Karpas-422 (cell line): ENCODE measurements at regions not wholly inside any gene's neighbourhood (a gene's known extent, or its start where the extent isn't known, plus 50 kb on each side); places are given as distances from the start of the nearest gene placed in this dataset.

Source experiments
- DNase-seq: peaks from one replicate; pipeline ENCODE4 v3.0.0-alpha.2; 2015
- H2AFZ ChIP-seq: fragments of 200-600 bp; sonication (generic); 2 replicates; pipeline ENCODE4 v1.6.1; 2014; ENCODE audit warnings: antibody characterized with exemption, low read length, mixed read lengths
- H3K27ac ChIP-seq: fragments of 200-600 bp; sonication (generic); 2 replicates; pipeline ENCODE4 v1.5.1; 2014; ENCODE audit warnings: mild to moderate bottlenecking, low read length, moderate library complexity
- H3K27me3 ChIP-seq: fragments of 200-600 bp; sonication (generic); 2 replicates; pipeline ENCODE4 v1.6.1; 2014; ENCODE audit warnings: low read length, mixed read lengths
- H3K36me3 ChIP-seq: fragments of 200-600 bp; sonication (generic); 2 replicates; pipeline ENCODE4 v1.6.1; 2014; ENCODE audit warnings: low read length, mixed read lengths; ENCODE audit not compliant: insufficient read depth
- H3K4me1 ChIP-seq: fragments of 200-600 bp; sonication (generic); 2 replicates; pipeline ENCODE4 v1.6.1; 2014; ENCODE audit warnings: mild to moderate bottlenecking, low read length, mixed read lengths
- H3K4me2 ChIP-seq: fragments of 200-600 bp; sonication (generic); 2 replicates; pipeline ENCODE4 v1.6.1; 2014; ENCODE audit warnings: low read length, low read depth, mild to moderate bottlenecking; ENCODE audit not compliant: poor library complexity, severe bottlenecking
- H3K4me3 ChIP-seq: fragments of 200-600 bp; sonication (generic); 2 replicates; pipeline ENCODE4 v1.5.1; 2014; ENCODE audit warnings: mild to moderate bottlenecking, antibody characterized with exemption, low read length, mixed read lengths
- H3K79me2 ChIP-seq: fragments of 200-600 bp; sonication (generic); 2 replicates; pipeline ENCODE4 v1.6.1; 2014; ENCODE audit warnings: mild to moderate bottlenecking, low read length, mixed read lengths
- H3K9ac ChIP-seq: fragments of 200-600 bp; sonication (generic); 2 replicates; pipeline ENCODE4 v1.6.0; 2014; ENCODE audit warnings: low read length
- H3K9me2 ChIP-seq: fragments of 200-600 bp; sonication (generic), shearing (Covaris generic); replicated peaks from 2 replicates; pipeline ENCODE4 v1.6.0; 2014; ENCODE audit warnings: mild to moderate bottlenecking, low read length, moderate library complexity; ENCODE audit not compliant: insufficient read depth
- H3K9me3 ChIP-seq: fragments of 300-700, 200-600 bp; sonication (generic); 2 replicates; pipeline ENCODE4 v1.6.1; 2014; ENCODE audit warnings: low read length, mixed read lengths
- H4K20me1 ChIP-seq: fragments of 200-600 bp; sonication (generic); 2 replicates; pipeline ENCODE4 v1.6.1; 2014; ENCODE audit warnings: mild to moderate bottlenecking, antibody characterized with exemption, low read length, low read depth; ENCODE audit not compliant: insufficient read depth

- Histone ChIP-seq H3K4me1 (no peaks in the 10 kb centered on the region), H3K9me2 (no peaks in the 10 kb centered on the region), H3K9ac (no peak overlapping the region), H3K9me3 (no peaks in the 10 kb centered on the region), H3K27me3 (no peaks in the 10 kb centered on the region), H4K20me1 (no peaks in the 10 kb centered on the region), H3K27ac (no peak overlapping the region), H3K79me2 (no peaks in the 10 kb centered on the region), H3K36me3 (no peaks in the 10 kb centered on the region), H3K4me2 (no peak overlapping the region), H2AFZ (no peak overlapping the region), H3K4me3 (no peak overlapping the region)
- no peak for DNase-seq
Measured at GRCh38 chr12:91804533-91804932, 341.1 kb downstream of the BTG1 start.

GRCh38 chr12:91801048-91801447 is 344.6 kb downstream of the BTG1 start:
- no peaks in the 10 kb centered on the region for H3K27me3 ChIP-seq
- no peak overlapping the region for H3K4me2 ChIP-seq
- H3K27ac ChIP-seq: no peak overlapping the region
- no peaks in the 10 kb centered on the region for H3K4me1 ChIP-seq
- H2AFZ ChIP-seq: no peak overlapping the region
- H3K9me3 ChIP-seq: no peaks in the 10 kb centered on the region
- no peaks in the 10 kb centered on the region for H3K9me2 ChIP-seq
- no peak for DNase-seq
- no peak overlapping the region for H3K4me3 ChIP-seq
- H3K79me2 ChIP-seq: no peaks in the 10 kb centered on the region
- H3K9ac ChIP-seq: no peak overlapping the region
- no peaks in the 10 kb centered on the region for H3K36me3 ChIP-seq
- H4K20me1 ChIP-seq: no peaks in the 10 kb centered on the region

DNA sequence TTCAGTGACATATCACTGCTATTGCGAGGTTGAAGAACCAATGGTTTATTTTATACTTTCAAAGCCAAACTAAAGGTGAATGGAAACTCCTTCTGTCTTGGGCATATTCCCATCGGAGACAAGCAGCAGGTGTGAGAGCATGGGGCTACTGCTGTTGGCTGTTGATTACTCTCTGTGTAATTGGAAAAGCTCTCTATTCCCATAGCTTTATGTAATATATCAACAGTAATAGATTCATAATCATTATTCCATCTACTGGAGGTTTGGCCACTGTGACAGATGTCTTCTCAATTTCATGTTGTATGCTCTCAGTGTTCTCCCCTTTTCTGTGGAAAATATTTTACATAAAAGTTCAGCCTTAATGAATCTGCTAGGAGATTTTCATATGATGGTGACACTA is 352.0 kb downstream of the BTG1 start:
- no peak overlapping the region for H3K4me3 ChIP-seq
- no peaks in the 10 kb centered on the region for H3K4me1 ChIP-seq
- H3K79me2 ChIP-seq: no peaks in the 10 kb centered on the region
- H3K9me2 ChIP-seq: no peaks in the 10 kb centered on the region
- no peak for DNase-seq
- no peaks in the 10 kb centered on the region for H3K27me3 ChIP-seq
- no peaks in the 10 kb centered on the region for H4K20me1 ChIP-seq
- no peak overlapping the region for H3K27ac ChIP-seq
- no peaks in the 10 kb centered on the region for H3K36me3 ChIP-seq
- no peak overlapping the region for H3K9ac ChIP-seq
- H2AFZ ChIP-seq: no peak overlapping the region
- no peaks in the 10 kb centered on the region for H3K9me3 ChIP-seq
- H3K4me2 ChIP-seq: no peak overlapping the region

- Histone ChIP-seq H3K4me3 (no peak overlapping the region), H3K79me2 (no peaks in the 10 kb centered on the region), H3K9me2 (no peaks in the 10 kb centered on the region), H3K9ac (no peak overlapping the region), H3K27ac (no peak overlapping the region), H3K9me3 (no peaks in the 10 kb centered on the region), H4K20me1 (no peaks in the 10 kb centered on the region), H3K36me3 (no peaks in the 10 kb centered on the region), H2AFZ (no peak overlapping the region), H3K27me3 (no peaks in the 10 kb centered on the region), H3K4me2 (no peak overlapping the region), H3K4me1 (no peaks in the 10 kb centered on the region)
- no peak for DNase-seq
Measured at GRCh38 chr12:91792597-91792996, 353.0 kb downstream of the BTG1 start.

DNA sequence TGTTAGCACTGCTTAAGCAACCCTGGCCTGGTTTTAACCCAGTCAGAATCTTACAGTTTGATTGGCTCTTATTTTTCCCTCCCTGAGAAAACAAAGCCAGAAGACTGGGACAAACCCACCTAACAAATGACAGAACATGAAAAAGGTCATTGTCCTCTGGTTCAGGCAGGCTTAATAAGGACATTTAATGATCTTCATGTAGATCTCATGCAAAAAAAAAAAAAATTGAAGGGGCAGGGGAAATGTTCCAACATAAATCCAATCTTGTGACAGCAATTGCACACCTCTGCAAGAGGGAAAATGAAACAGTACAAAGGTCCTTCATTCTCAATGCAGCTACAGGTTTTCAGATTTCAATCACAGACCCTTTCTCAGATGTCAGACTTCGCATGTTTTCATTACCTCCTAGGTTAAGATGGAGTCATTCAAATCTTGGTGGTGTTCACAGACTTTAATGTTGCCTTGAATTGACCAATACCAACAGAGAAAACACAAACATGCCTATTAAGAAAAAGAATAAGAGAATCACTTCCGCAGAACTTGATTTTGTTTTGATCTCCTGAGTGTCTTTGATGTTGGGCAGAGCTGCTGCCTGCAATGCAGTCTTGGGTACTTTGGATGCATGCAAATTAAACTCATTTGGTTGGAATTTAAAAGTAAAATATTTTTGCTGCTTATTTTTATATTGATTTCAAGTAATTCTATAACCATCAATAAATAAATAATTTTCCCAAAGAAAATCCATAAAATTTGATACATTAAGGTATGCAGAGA is 359.0 kb downstream of the BTG1 start:
- H3K4me3 ChIP-seq: no peak overlapping the region
- no peaks in the 10 kb centered on the region for H3K9me3 ChIP-seq
- H3K79me2 ChIP-seq: no peaks in the 10 kb centered on the region
- no peak overlapping the region for H3K4me2 ChIP-seq
- no peak overlapping the region for H3K27ac ChIP-seq
- H3K9me2 ChIP-seq: no peaks in the 10 kb centered on the region
- no peaks in the 10 kb centered on the region for H3K36me3 ChIP-seq
- no peaks in the 10 kb centered on the region for H3K27me3 ChIP-seq
- H3K4me1 ChIP-seq: no peaks in the 10 kb centered on the region
- H4K20me1 ChIP-seq: no peaks in the 10 kb centered on the region
- DNase-seq: no peak
- no peak overlapping the region for H3K9ac ChIP-seq
- H2AFZ ChIP-seq: no peak overlapping the region

DNA sequence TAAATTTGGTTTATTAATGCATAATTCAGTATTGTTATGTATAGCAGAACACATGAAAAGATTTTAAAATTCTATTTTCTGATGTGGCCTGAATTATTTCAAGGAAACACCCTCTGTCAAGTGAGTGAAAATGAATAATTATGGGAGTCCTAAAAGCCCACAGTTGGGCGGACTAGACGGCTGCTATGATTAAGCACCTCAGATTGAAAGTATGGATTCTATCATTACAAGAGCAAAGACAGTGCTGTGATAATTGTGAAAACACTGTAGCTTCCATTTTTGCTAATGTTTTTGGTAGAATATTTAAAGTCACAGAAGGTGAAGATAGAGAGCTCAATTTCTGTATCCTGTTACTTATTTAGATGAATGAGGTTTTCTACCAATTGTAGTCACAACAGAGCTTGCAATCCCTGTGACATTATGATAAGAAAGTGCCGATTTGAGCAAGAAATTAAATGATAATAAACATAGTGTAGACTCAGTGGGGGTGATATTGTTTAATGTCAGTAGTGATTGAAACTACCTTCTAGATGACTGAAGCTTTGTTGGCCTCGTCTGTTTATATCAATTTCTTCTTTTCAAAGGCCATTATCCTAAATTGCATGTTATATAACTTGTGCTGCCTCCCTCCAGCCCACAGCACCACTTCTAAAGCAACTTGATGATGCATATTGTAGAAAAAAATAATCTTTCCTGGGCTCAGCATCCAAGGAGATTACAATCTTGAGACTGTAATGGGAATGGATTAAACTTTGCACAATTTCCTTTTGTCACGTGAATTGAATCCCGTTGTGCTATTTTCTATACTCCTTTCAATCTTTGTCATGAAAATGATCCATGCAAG is 359.8 kb downstream of the BTG1 start:
- H4K20me1 ChIP-seq: no peaks in the 10 kb centered on the region
- no peaks in the 10 kb centered on the region for H3K36me3 ChIP-seq
- H3K9me2 ChIP-seq: no peaks in the 10 kb centered on the region
- DNase-seq: no peak
- H3K9ac ChIP-seq: no peak overlapping the region
- H3K4me2 ChIP-seq: no peak overlapping the region
- no peaks in the 10 kb centered on the region for H3K79me2 ChIP-seq
- H3K27me3 ChIP-seq: no peaks in the 10 kb centered on the region
- H3K4me3 ChIP-seq: no peak overlapping the region
- H3K4me1 ChIP-seq: no peaks in the 10 kb centered on the region
- no peak overlapping the region for H2AFZ ChIP-seq
- H3K27ac ChIP-seq: no peak overlapping the region
- no peaks in the 10 kb centered on the region for H3K9me3 ChIP-seq

DNA sequence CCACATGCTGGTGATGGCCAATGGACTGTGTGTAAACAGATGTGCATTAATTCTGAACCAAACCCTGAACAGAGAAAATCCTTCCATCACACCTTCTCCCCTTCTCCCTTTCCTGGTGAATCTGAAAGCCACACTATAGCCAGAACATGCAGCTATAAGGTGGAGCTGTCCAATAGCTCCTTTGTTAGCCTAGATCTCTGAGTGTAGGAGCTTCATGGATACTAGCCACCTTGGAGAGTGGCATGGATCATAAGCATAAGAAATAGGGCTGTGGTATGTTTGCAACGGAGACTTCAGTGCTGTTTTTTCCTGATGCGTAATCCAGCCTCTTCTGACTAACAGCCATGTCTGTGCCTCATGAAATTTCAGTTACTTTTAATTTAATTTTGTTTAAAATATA is 364.5 kb downstream of the BTG1 start:
- no peak overlapping the region for H3K9ac ChIP-seq
- H3K4me2 ChIP-seq: no peak overlapping the region
- no peaks in the 10 kb centered on the region for H3K27me3 ChIP-seq

DNA sequence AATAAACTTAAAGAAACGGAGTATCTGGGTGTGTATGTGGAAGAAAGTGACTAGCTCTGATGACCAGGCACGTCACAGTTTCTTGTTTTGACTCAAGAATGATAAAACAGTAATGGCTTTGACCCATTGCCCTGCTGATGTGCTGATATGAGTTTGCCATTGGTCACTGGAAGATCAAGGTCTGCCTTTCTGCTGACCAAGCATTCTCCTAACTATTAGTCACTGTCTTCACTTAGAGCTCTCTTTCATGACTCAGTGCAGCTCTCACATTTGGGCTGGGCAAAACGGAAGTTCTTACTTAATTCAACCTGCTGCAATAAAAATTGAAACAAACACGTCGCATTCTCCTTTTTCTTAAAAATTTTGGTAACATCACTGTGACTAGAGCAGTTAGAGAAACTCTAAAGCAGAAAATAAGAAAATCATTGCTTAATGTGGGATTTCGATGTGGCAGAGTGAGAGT is 366.7 kb downstream of the BTG1 start:
- Histone ChIP-seq H3K4me3 (no peak overlapping the region), H3K79me2 (no peaks in the 10 kb centered on the region), H3K27me3 (no peaks in the 10 kb centered on the region), H3K9me3 (no peaks in the 10 kb centered on the region), H3K9ac (no peak overlapping the region), H2AFZ (no peak overlapping the region), H3K4me2 (no peak overlapping the region), H4K20me1 (no peaks in the 10 kb centered on the region), H3K36me3 (no peaks in the 10 kb centered on the region), H3K4me1 (no peaks in the 10 kb centered on the region), H3K9me2 (no peaks in the 10 kb centered on the region), H3K27ac (no peak overlapping the region)
- no peak for DNase-seq

More for the DNA sequence above, 364.5 kb downstream of the BTG1 start:
- Histone ChIP-seq H3K9me2 (no peaks in the 10 kb centered on the region), H3K4me1 (no peaks in the 10 kb centered on the region), H4K20me1 (no peaks in the 10 kb centered on the region), H2AFZ (no peak overlapping the region), H3K27ac (no peak overlapping the region), H3K9me3 (no peaks in the 10 kb centered on the region), H3K4me3 (no peak overlapping the region), H3K36me3 (no peaks in the 10 kb centered on the region), H3K79me2 (no peaks in the 10 kb centered on the region)
- DNase-seq: no peak
